IMR-90 (cell line): ENCODE measurements at regions not wholly inside any gene's neighbourhood (a gene's known extent, or its start where the extent isn't known, plus 50 kb on each side); places are given as distances from the start of the nearest gene placed in this dataset.

ENCODE experiments used
- ATAC-seq: fragments of 200-7000 bp; cut with Tn5 transposase; 2 replicates; pipeline ENCODE4 v1.9.1; 2020; ENCODE audit warnings: low read depth, mild to moderate bottlenecking, moderate library complexity
- BruUV-seq: library from RNA; stranded (reverse); fragments of 400-500 nt; replicated peaks from 2 replicates; lab custom pipeline; 2021; lab: Mats Ljungman, UMichigan
- CTCF ChIA-PET: fragments of 300-600 bp; formaldehyde crosslinking; extraction: SDS; loops from one replicate; lab custom pipeline; 2021; ENCODE audit warnings: antibody characterized with exemption; lab: Yijun Ruan, JAX
- POLR2A ChIA-PET: fragments of 300-600 bp; sonication (Branson Sonifier 250); formaldehyde crosslinking; loops from one replicate; lab custom pipeline; 2022; ENCODE audit warnings: antibody characterized with exemption; ENCODE audit not compliant: unreplicated experiment; lab: Charles Lee
- DNase-seq: peaks from one replicate; pipeline ENCODE4 v3.0.0; 2013
- H2AFZ ChIP-seq: replicated peaks from 2 replicates; pipeline ENCODE3; 2013; ENCODE audit warnings: low read length, mild to moderate bottlenecking; ENCODE audit not compliant: poor library complexity
- H2AK5ac ChIP-seq: 2 replicates; pipeline ENCODE4 v1.6.1; 2013; ENCODE audit warnings: low read depth, low read length, inconsistent platforms
- H2AK9ac ChIP-seq: replicated peaks from 2 replicates; pipeline ENCODE3; 2013; ENCODE audit warnings: mild to moderate bottlenecking, low read depth, low read length, moderate library complexity; ENCODE audit not compliant: poor library complexity
- H2BK120ac ChIP-seq: 2 replicates; pipeline ENCODE4 v1.6.1; 2013; ENCODE audit warnings: low read depth, low read length, inconsistent platforms
- H2BK15ac ChIP-seq: 3 replicates; pipeline ENCODE4 v1.6.1; 2013; ENCODE audit warnings: low read depth, low read length, inconsistent platforms
- H2BK20ac ChIP-seq: 2 replicates; pipeline ENCODE4 v1.6.1; 2013; ENCODE audit warnings: low read depth, mild to moderate bottlenecking, inconsistent platforms, low read length, moderate library complexity
- H2BK5ac ChIP-seq: 2 replicates; pipeline ENCODE4 v1.6.1; 2013; ENCODE audit warnings: mild to moderate bottlenecking, low read depth, low read length, inconsistent platforms; ENCODE audit not compliant: poor library complexity, severe bottlenecking
- H3K14ac ChIP-seq: replicated peaks from 2 replicates; pipeline ENCODE4 v1.6.1; 2013; ENCODE audit warnings: low read depth, low read length, inconsistent platforms
- H3K18ac ChIP-seq: 2 replicates; pipeline ENCODE4 v1.6.1; 2013; ENCODE audit warnings: low read depth, low read length, control low read depth
- H3K23ac ChIP-seq: 2 replicates; pipeline ENCODE4 v1.6.1; 2013; ENCODE audit warnings: low read depth, low read length, inconsistent platforms
- H3K27ac ChIP-seq: 2 replicates; pipeline ENCODE4 v1.5.1; 2013; ENCODE audit warnings: mild to moderate bottlenecking, control low read depth, low read length; ENCODE audit not compliant: insufficient read depth
- H3K27me3 ChIP-seq: 2 replicates; pipeline ENCODE4 v1.6.1; 2013; ENCODE audit warnings: low read length; ENCODE audit not compliant: control insufficient read depth, insufficient read depth
- H3K36me3 ChIP-seq: 2 replicates; pipeline ENCODE4 v1.6.1; 2013; ENCODE audit warnings: low read length, mixed read lengths; ENCODE audit not compliant: control insufficient read depth, insufficient read depth
- H3K4ac ChIP-seq: 2 replicates; pipeline ENCODE4 v1.6.1; 2013; ENCODE audit warnings: low read depth, low read length, inconsistent platforms
- H3K4me1 ChIP-seq: 2 replicates; pipeline ENCODE4 v1.6.1; 2013; ENCODE audit warnings: low read length, mixed read lengths; ENCODE audit not compliant: control insufficient read depth, insufficient read depth
- H3K4me2 ChIP-seq: 2 replicates; pipeline ENCODE4 v1.6.1; 2013; ENCODE audit warnings: low read depth, mild to moderate bottlenecking, control low read depth, low read length, moderate library complexity
- H3K4me3 ChIP-seq: 2 replicates; pipeline ENCODE4 v1.5.1; 2013; ENCODE audit warnings: low read depth, mild to moderate bottlenecking, control low read depth, low read length, moderate library complexity; ENCODE audit not compliant: insufficient read depth
- H3K56ac ChIP-seq: 2 replicates; pipeline ENCODE4 v1.6.1; 2013; ENCODE audit warnings: low read length, inconsistent platforms; ENCODE audit not compliant: insufficient read depth; ENCODE audit errors: extremely low read depth
- H3K79me1 ChIP-seq, 2 experiments: 2 replicates each; pipeline ENCODE4 v1.6.1; 2013; ENCODE audit warnings: low read length in 2 of 2, inconsistent platforms in 1 of 2, low read depth in 1 of 2
- H3K9ac ChIP-seq: 2 replicates; pipeline ENCODE4 v1.6.1; 2013; ENCODE audit warnings: low read depth, low read length, control low read depth
- H3K9me1 ChIP-seq: 2 replicates; pipeline ENCODE4 v1.6.1; 2013; ENCODE audit warnings: low read length, inconsistent platforms; ENCODE audit not compliant: insufficient read depth
- H3K9me3 ChIP-seq: 2 replicates; pipeline ENCODE4 v1.6.1; 2013; ENCODE audit warnings: low read length; ENCODE audit not compliant: control insufficient read depth, insufficient read depth
- H4K20me1 ChIP-seq: 2 replicates; pipeline ENCODE4 v1.6.1; 2013; ENCODE audit warnings: low read length, inconsistent platforms; ENCODE audit not compliant: insufficient read depth
- H4K5ac ChIP-seq: 2 replicates; pipeline ENCODE4 v1.6.1; 2013; ENCODE audit warnings: mild to moderate bottlenecking, low read depth, low read length, control low read depth
- H4K8ac ChIP-seq, 2 experiments: 2 replicates each; pipeline ENCODE4 v1.6.1; 2013; ENCODE audit warnings: low read depth in 2 of 2, low read length in 2 of 2, control low read depth in 1 of 2, inconsistent platforms in 1 of 2
- H4K91ac ChIP-seq: 2 replicates; pipeline ENCODE4 v1.6.1; 2013; ENCODE audit warnings: low read depth, low read length, inconsistent platforms; ENCODE audit not compliant: insufficient read depth
- CHD1 ChIP-seq: IDR thresholded peaks from 2 replicates; pipeline ENCODE4 v1.6.1; 2012; ENCODE audit warnings: low read depth, low read length, improper control_type of control experiment
- dilution Hi-C: fragments of 300-500 bp; cut with HindIII; formaldehyde crosslinking; loops from one replicate; pipeline ENCODE4 v1.14.3; 2018; ENCODE audit warnings: low sequenced_read_pairs; ENCODE audit not compliant: unreplicated experiment
- in situ Hi-C: fragments of 300-500 bp; cut with MboI; formaldehyde crosslinking; loops from 3 replicates; pipeline ENCODE4 v1.14.3; 2019; ENCODE audit warnings: low sequenced_read_pairs, inconsistent platforms, mixed read lengths
- intact Hi-C: fragments of 100-400 bp; cut with micrococcal nuclease; formaldehyde crosslinking; loops from 2 replicates; pipeline ENCODE4 v1.10.0; 2022

- dilution Hi-C loops (no loop called here), intact Hi-C loops (no loop called here), in situ Hi-C loops (no loop called here)
- Histone ChIP-seq H4K5ac (no peak overlapping the region), H3K9me1 (no peaks in the 10 kb centered on the region), H2BK120ac (no peak overlapping the region), H2AK5ac (no peak overlapping the region), H2BK15ac (no peak overlapping the region), H3K4ac (no peak overlapping the region), H4K91ac (no peak overlapping the region), H2AFZ (no peak overlapping the region), H3K14ac (no peak overlapping the region), H3K56ac (no peak overlapping the region), H3K18ac (no peak overlapping the region), H2BK5ac (no peak overlapping the region), H2AK9ac (no peak overlapping the region), H3K27me3 (no peaks in the 10 kb centered on the region), H3K36me3 (no peaks in the 10 kb centered on the region), H3K79me1 (no peaks in the 10 kb centered on the region), H2BK20ac (no peak overlapping the region), H3K4me3 (no peak overlapping the region), H4K20me1 (no peaks in the 10 kb centered on the region), H3K27ac (no peak overlapping the region), H3K9ac (no peak overlapping the region), H4K8ac (no peak overlapping the region), H3K4me1 (no peaks in the 10 kb centered on the region), H3K4me2 (no peak overlapping the region), H3K9me3 (no peaks in the 10 kb centered on the region), H3K23ac (no peak overlapping the region)
- no TSS peak for BruUV-seq
- ChIA-PET POLR2A (no interaction called here), CTCF (no interaction called here)
- DNase-seq (no peak), ATAC-seq (no peak)
- TF ChIP-seq CHD1: no peak
Measured at GRCh38 chr2:13104723-13105122, 388.0 kb downstream of the TRIB2 start.
